Caco-2 (cell line): ENCODE measurements at regions not wholly inside any gene's neighbourhood (a gene's known extent, or its start where the extent isn't known, plus 50 kb on each side); places are given as distances from the start of the nearest gene placed in this dataset.

Experiments used
- BruUV-seq: library from RNA; stranded (reverse); fragments of 400-500 nt; replicated peaks from 2 replicates; lab custom pipeline; 2021; lab: Mats Ljungman, UMichigan
- CTCF ChIA-PET: fragments of 300-600 bp; sonication (Branson Sonifier 250); formaldehyde crosslinking; loops from one replicate; lab custom pipeline; 2022; ENCODE audit warnings: antibody characterized with exemption; lab: Charles Lee
- POLR2A ChIA-PET: fragments of 300-600 bp; sonication (Branson Sonifier 250); formaldehyde crosslinking; loops from one replicate; lab custom pipeline; 2022; ENCODE audit warnings: antibody characterized with exemption; lab: Charles Lee
- DNase-seq, 2 experiments: peaks; one replicate each; pipeline versions ENCODE4 v3.0.0 to v3.0.0-alpha.2; 2020 to 2022
- H3K27me3 ChIP-seq: replicated peaks from 2 replicates; pipeline ENCODE4 v1.6.0; 2011; ENCODE audit warnings: low read length; ENCODE audit not compliant: control insufficient read depth, insufficient read depth
- H3K36me3 ChIP-seq: 2 replicates; pipeline ENCODE4 v1.5.1; 2011; ENCODE audit warnings: low read length; ENCODE audit not compliant: control insufficient read depth, insufficient read depth
- H3K4me1 ChIP-seq: fragments of 250-450 bp; sonication (Bioruptor Pico); 2 replicates; pipeline ENCODE4 v1.5.1; 2020; ENCODE audit warnings: mild to moderate bottlenecking
- H3K4me3 ChIP-seq: 2 replicates; pipeline ENCODE4 v1.5.1; 2011; ENCODE audit warnings: low read depth, mild to moderate bottlenecking, control low read depth, low read length
- H3K9me3 ChIP-seq: fragments of 250-450 bp; sonication (Bioruptor Pico); 2 replicates; pipeline ENCODE4 v1.5.1; 2020; ENCODE audit warnings: mild to moderate bottlenecking, moderate library complexity
- H3K27ac Mint-ChIP-seq: one replicate; pipeline ENCODE4 v1.8.0; 2022; ENCODE audit warnings: mixed read lengths; ENCODE audit not compliant: unreplicated experiment
- H3K27me3 Mint-ChIP-seq: one replicate; pipeline ENCODE4 v1.8.0; 2022; ENCODE audit warnings: mixed read lengths; ENCODE audit not compliant: insufficient read depth, unreplicated experiment
- H3K36me3 Mint-ChIP-seq: one replicate; pipeline ENCODE4 v1.8.0; 2022; ENCODE audit warnings: mild to moderate bottlenecking, mixed read lengths; ENCODE audit not compliant: insufficient read depth, unreplicated experiment
- H3K4me1 Mint-ChIP-seq: one replicate; pipeline ENCODE4 v1.8.0; 2022; ENCODE audit warnings: low read depth, mixed read lengths; ENCODE audit not compliant: unreplicated experiment
- H3K4me3 Mint-ChIP-seq: one replicate; pipeline ENCODE4 v1.8.0; 2022; ENCODE audit warnings: mild to moderate bottlenecking, moderate library complexity, mixed read lengths; ENCODE audit not compliant: unreplicated experiment
- H3K9me3 Mint-ChIP-seq: one replicate; pipeline ENCODE4 v1.8.0; 2022; ENCODE audit warnings: mixed read lengths; ENCODE audit not compliant: unreplicated experiment
- intact Hi-C: fragments of 100-400 bp; cut with micrococcal nuclease; formaldehyde crosslinking; loops from one replicate; pipeline ENCODE4 v1.10.0; 2022; ENCODE audit not compliant: unreplicated experiment
- TF ChIP-seq, protein P1 (sequence below), 2 experiments: fragments of 200-600 bp in 1 of 2; IDR thresholded peaks; 1 replicate in 1 of 2; 2 replicates in 1 of 2; pipeline versions ENCODE4 v1.5.1 to v1.8.0; 2011 to 2022; ENCODE audit warnings: antibody characterized with exemption in 1 of 2, control low read depth in 1 of 2, inconsistent platforms in 1 of 2, low read depth in 1 of 2, low read length in 1 of 2, mild to moderate bottlenecking in 1 of 2, moderate library complexity in 1 of 2; ENCODE audit not compliant: insufficient read depth in 1 of 2, severe bottlenecking in 1 of 2, unreplicated experiment in 1 of 2

DNA sequence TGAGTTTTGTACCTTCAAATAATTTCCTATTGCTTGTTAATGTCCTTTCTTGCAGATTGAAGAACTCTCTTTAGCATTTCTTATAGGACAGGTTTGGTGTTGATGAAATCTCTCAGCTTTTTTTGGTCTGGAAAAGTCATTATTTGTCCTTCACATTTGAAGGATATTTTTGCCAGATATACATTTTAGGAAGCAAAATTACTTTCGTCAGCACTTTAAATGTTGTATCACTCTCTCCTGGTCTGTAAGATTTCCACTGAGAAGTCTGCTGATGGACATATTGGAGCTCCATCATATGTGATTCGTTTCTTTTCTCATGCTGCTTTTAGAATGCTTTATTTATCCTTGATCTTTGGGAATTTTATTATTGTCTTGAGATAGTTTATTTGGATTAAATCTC, 105.5 kb downstream of the TNFSF13B start:
- H3K4me1 Mint-ChIP-seq, result no peaks in the 10 kb centered on the region
- no peaks in the 10 kb centered on the region for H3K36me3 Mint-ChIP-seq
- no TSS peak for BruUV-seq

DNA sequence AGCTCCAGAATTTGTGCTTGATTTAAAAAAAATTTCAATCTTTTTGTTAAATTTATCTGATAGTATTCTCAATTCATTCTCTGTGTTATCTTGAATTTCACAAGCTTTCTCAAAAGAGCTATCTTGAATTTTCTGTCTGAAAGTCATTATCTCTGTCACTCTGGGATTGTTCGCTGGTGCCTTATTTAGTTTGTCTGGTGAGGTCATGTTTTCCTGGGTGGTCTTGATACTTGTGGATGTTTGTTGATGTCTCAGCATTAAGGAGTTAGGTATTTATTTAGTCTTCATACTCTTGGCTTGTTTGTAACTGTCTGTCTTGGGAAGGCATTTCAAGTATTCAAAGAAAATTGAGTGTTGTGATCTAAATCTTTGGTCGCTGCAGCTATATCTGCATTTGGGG, 106.3 kb downstream of the TNFSF13B start:
- H3K9me3 Mint-ChIP-seq, result no peaks in the 10 kb centered on the region
- TF ChIP-seq, protein P1, sequence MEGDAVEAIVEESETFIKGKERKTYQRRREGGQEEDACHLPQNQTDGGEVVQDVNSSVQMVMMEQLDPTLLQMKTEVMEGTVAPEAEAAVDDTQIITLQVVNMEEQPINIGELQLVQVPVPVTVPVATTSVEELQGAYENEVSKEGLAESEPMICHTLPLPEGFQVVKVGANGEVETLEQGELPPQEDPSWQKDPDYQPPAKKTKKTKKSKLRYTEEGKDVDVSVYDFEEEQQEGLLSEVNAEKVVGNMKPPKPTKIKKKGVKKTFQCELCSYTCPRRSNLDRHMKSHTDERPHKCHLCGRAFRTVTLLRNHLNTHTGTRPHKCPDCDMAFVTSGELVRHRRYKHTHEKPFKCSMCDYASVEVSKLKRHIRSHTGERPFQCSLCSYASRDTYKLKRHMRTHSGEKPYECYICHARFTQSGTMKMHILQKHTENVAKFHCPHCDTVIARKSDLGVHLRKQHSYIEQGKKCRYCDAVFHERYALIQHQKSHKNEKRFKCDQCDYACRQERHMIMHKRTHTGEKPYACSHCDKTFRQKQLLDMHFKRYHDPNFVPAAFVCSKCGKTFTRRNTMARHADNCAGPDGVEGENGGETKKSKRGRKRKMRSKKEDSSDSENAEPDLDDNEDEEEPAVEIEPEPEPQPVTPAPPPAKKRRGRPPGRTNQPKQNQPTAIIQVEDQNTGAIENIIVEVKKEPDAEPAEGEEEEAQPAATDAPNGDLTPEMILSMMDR (IDR thresholded peaks at IDR 0.05; ENCODE audit: insufficient read depth in 1 of 2, low read depth in 1 of 2, low read length in 1 of 2, severe bottlenecking in 1 of 2, unreplicated experiment in 1 of 2), result no peak
- DNase-seq, result no peak
- H3K4me1 Mint-ChIP-seq, result no peaks in the 10 kb centered on the region
- Histone ChIP-seq H3K4me3 (no peak overlapping the region), H3K36me3 (no peaks in the 10 kb centered on the region), H3K27me3 (no peaks in the 10 kb centered on the region), H3K9me3 (no peaks in the 10 kb centered on the region), H3K4me1 (no peaks in the 10 kb centered on the region)
- ChIA-PET CTCF (no interaction called here), POLR2A (no interaction called here)
- no peak overlapping the region for H3K4me3 Mint-ChIP-seq
- intact Hi-C loops, result no loop called here
- no peaks in the 10 kb centered on the region for H3K36me3 Mint-ChIP-seq
- no TSS peak for BruUV-seq
- H3K27ac Mint-ChIP-seq, result no peak overlapping the region
- no peaks in the 10 kb centered on the region for H3K27me3 Mint-ChIP-seq

More for the DNA sequence above, 105.5 kb downstream of the TNFSF13B start:
- TF ChIP-seq, protein P1 (IDR thresholded peaks at IDR 0.05; ENCODE audit: insufficient read depth in 1 of 2, low read depth in 1 of 2, low read length in 1 of 2, severe bottlenecking in 1 of 2, unreplicated experiment in 1 of 2), result no peak
- ChIA-PET CTCF (no interaction called here), POLR2A (no interaction called here)
- no peaks in the 10 kb centered on the region for H3K9me3 ChIP-seq
- H3K27me3 ChIP-seq, result no peaks in the 10 kb centered on the region
- H3K27me3 Mint-ChIP-seq, result no peaks in the 10 kb centered on the region
- H3K4me1 ChIP-seq, result no peaks in the 10 kb centered on the region
- no peak for DNase-seq
- no peak overlapping the region for H3K27ac Mint-ChIP-seq
- intact Hi-C loops, result no loop called here
- no peak overlapping the region for H3K4me3 ChIP-seq
- H3K36me3 ChIP-seq, result no peaks in the 10 kb centered on the region
- no peaks in the 10 kb centered on the region for H3K9me3 Mint-ChIP-seq
- H3K4me3 Mint-ChIP-seq, result no peak overlapping the region

DNA sequence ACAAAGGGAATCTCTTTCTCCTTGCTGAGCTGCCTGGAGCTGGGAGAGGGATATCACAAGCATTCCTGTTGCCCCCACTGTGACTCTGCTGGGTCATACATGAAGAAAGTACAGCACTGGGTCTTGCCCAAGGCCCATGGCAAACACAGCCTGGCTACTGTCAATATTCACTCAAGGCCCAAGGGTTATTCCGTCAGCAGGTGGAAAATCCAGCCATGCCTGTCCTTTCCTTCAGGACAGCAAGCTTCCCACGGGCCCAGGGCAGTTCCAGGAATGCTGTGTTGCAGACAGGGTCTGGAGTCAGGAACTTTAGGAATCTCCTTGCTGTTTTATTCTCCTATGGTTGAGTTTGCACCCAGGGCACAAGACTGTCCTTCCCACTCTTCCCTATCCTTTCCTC, 106.8 kb downstream of the TNFSF13B start:
- Mint-ChIP-seq H3K27me3 (no peaks in the 10 kb centered on the region), H3K27ac (no peak overlapping the region), H3K4me3 (no peak overlapping the region), H3K36me3 (no peaks in the 10 kb centered on the region), H3K4me1 (no peaks in the 10 kb centered on the region), H3K9me3 (no peaks in the 10 kb centered on the region)
- no TSS peak for BruUV-seq
- TF ChIP-seq, protein P1 (IDR thresholded peaks at IDR 0.05; ENCODE audit: insufficient read depth in 1 of 2, low read depth in 1 of 2, low read length in 1 of 2, severe bottlenecking in 1 of 2, unreplicated experiment in 1 of 2), result no peak
- DNase-seq, result no peak
- POLR2A ChIA-PET, result no interaction called here
- H3K4me3 ChIP-seq, result no peak overlapping the region
- H3K27me3 ChIP-seq, result no peaks in the 10 kb centered on the region
- CTCF ChIA-PET, result no interaction called here
- no peaks in the 10 kb centered on the region for H3K9me3 ChIP-seq
- H3K4me1 ChIP-seq, result no peaks in the 10 kb centered on the region
- intact Hi-C loops, result no loop called here
- no peaks in the 10 kb centered on the region for H3K36me3 ChIP-seq
